Activated naive CD4-positive, alpha-beta T cell treated with anti-CD3 and anti-CD28 coated beads for 36 hours (primary cell): ENCODE measurements at regions not wholly inside any gene's neighbourhood (a gene's known extent, or its start where the extent isn't known, plus 50 kb on each side); places are given as distances from the start of the nearest gene placed in this dataset.
"Not testable (repeated sequence)": the region's sequence is repeated elsewhere in the genome, so short reads cannot be mapped to it uniquely, and the experiment has no call there.

Experiments used
- CTCF ChIA-PET: fragments of 350-600 bp; sonication (Branson Sonifier 250); formaldehyde crosslinking; loops from one replicate; lab custom pipeline; 2021; ENCODE audit warnings: antibody characterized with exemption; lab: Charles Lee
- DNase-seq: peaks from one replicate; pipeline ENCODE4 v3.0.0-alpha.2; 2020
- H3K27ac Mint-ChIP-seq: one replicate; pipeline ENCODE4 v1.8.0; 2021; ENCODE audit warnings: mild to moderate bottlenecking, mixed read lengths
- H3K27me3 Mint-ChIP-seq: one replicate; pipeline ENCODE4 v1.8.0; 2021; ENCODE audit warnings: low read depth, mixed read lengths
- H3K36me3 Mint-ChIP-seq: one replicate; pipeline ENCODE4 v1.8.0; 2021; ENCODE audit warnings: low read depth, mixed read lengths
- H3K4me1 Mint-ChIP-seq: one replicate; pipeline ENCODE4 v1.8.0; 2021; ENCODE audit warnings: low read depth, mixed read lengths
- H3K4me3 Mint-ChIP-seq: one replicate; pipeline ENCODE4 v1.8.0; 2021; ENCODE audit warnings: mild to moderate bottlenecking, moderate library complexity, mixed read lengths
- H3K9me3 Mint-ChIP-seq: one replicate; pipeline ENCODE4 v1.8.0; 2021; ENCODE audit warnings: mixed read lengths
- intact Hi-C: fragments of 100-400 bp; cut with micrococcal nuclease; formaldehyde crosslinking; loops from one replicate; pipeline ENCODE4 v1.15.1; 2023

DNA sequence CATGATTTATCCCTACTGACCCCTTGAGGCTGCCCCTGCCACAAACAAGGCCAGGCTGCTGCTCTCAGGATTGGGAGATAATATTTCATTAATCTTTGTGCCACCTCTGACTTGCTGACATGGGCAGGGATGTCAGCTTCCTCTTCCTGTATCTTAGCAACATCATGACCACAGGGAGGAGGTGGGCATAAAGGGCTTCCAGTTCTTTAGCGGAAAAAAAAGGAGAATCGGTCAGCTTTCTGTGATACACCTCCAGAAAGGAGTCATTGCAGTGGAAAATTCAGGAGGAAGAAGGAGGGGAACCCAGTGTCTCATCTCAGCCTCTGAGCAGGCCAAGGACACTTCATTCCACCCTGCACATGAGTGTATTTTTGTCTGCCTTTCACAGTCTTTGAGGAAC is 206.8 kb upstream of the SDK2 start:
- CTCF ChIA-PET: no interaction called here
- Mint-ChIP-seq H3K27ac (no peak overlapping the region), H3K4me1 (peaks cover 9% of the 10 kb centered on the region), H3K27me3 (no peaks in the 10 kb centered on the region), H3K9me3 (peaks cover 8% of the 10 kb centered on the region), H3K36me3 (no peaks in the 10 kb centered on the region), H3K4me3 (no peak overlapping the region)
- no peak for DNase-seq
- intact Hi-C loops: no loop called here

DNA sequence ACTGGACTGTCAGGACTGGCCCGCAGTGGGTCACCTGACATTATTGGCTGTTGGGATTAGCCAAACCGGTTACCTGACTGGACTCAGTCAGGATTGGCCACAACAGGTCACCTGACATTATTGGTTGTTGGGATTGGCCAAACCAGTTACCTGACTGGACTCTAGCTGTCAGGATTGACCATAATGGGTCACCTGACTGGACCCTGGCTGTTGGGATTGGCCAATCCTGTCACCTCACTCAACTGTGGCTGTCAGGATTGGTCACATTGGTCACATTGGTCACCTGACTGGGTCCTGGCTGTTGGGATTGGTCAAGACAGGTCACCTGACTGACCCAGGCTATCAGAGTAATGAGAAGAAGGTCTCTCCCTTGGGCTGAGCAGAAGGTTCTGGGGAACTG is 207.7 kb upstream of the SDK2 start:
- Mint-ChIP-seq H3K4me3 (no peak overlapping the region), H3K4me1 (peaks cover 9% of the 10 kb centered on the region), H3K36me3 (no peaks in the 10 kb centered on the region), H3K9me3 (peaks cover 8% of the 10 kb centered on the region), H3K27me3 (no peaks in the 10 kb centered on the region), H3K27ac (no peak overlapping the region)
- DNase-seq: no peak
- intact Hi-C loops: no loop called here
- CTCF ChIA-PET: no interaction called here

DNA sequence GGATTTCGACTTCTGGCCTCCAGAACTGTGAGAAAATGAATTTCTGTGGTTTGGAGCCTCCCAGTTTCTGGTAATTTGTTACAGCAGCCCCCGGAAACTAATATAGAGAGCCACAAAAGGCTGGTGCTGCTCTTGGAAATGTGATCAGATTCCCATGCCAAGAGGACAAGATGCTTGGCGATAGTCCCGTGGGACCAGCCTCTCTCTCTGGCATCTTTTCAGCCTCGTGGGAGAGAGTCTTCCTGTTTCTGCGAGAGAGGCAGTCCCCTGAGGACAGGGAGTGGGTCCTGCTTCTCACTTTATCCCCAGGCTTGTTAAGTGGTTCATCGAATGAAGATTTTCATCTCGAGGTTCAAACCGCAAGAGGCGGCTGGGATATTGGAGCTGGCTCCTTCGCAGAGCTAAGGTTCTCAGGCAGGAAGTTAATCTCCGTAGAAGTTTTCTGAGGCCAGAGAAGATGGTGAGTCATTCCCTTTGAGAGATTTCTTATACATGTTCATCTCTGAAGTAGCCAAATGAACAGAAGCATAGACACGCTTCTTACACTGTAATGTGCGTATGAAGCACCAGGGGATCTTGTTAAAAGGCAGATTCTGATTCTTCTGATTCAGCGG is 211.6 kb upstream of the SDK2 start:
- Mint-ChIP-seq H3K4me1 (peaks cover 14% of the 10 kb centered on the region), H3K36me3 (no peaks in the 10 kb centered on the region), H3K4me3 (no peak overlapping the region), H3K9me3 (peaks cover 8% of the 10 kb centered on the region), H3K27me3 (no peaks in the 10 kb centered on the region), H3K27ac (no peak overlapping the region)
- no peak for DNase-seq
- intact Hi-C loops: no loop called here
- CTCF ChIA-PET: no interaction called here

DNA sequence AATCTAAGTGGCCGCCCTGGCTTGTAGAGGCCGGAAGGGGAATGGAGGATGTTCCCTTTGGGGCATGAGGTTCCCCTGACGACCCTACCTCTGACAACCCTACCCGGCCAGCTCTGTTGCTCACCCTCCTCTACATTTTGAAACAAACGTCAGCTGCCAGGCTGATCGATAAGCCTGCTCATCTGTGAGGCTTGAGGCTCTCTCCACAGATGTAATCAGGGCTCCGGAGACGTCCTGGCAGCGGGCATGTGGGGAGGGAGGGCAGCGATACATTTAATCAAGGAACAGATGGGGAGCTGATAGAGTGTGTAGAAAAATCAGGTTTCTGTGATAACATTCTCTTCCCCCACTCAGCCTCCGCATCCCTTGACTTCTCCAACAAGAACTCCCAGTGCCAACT is 212.3 kb upstream of the SDK2 start:
- H3K4me3 Mint-ChIP-seq: no peak overlapping the region
- CTCF ChIA-PET: no interaction called here
- no peaks in the 10 kb centered on the region for H3K36me3 Mint-ChIP-seq
- intact Hi-C loops: no loop called here
- no peaks in the 10 kb centered on the region for H3K27me3 Mint-ChIP-seq
- H3K9me3 Mint-ChIP-seq: peaks cover 8% of the 10 kb centered on the region
- no peak for DNase-seq
- peaks cover 7% of the 10 kb centered on the region for H3K4me1 Mint-ChIP-seq
- H3K27ac Mint-ChIP-seq: no peak overlapping the region

DNA sequence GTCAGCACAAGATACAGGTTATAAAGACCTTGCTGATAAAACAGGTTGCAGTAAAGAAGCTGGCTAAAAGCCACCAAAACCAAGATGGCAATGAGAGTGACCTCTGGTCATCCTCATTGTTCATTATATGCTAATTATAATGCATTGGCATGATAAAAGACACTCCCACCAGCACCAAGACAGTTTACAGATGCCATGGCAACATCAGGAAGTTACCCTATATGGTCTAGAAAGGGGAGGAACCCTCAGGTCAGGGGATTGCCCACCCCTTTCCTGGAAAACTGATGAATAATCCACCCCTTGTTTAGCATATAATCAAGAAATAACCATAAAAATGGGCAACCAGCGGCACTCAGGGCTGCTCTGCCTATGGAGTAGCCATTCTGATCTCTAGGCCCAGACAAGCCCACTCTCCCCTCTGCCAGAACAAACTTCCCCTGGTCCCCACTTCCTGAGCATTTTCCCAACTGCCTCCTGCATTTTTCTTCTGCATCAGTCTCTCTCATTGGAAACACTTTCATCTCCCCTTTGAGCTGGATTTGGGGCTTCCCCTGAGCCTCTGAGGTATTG is 215.3 kb upstream of the SDK2 start:
- CTCF ChIA-PET, H3K9me3 Mint-ChIP-seq, H3K4me1 Mint-ChIP-seq, H3K27me3 Mint-ChIP-seq, H3K36me3 Mint-ChIP-seq, DNase-seq, intact Hi-C loops, H3K4me3 Mint-ChIP-seq: not testable (repeated sequence)
- H3K27ac Mint-ChIP-seq: peak overlapping the region; percentile 41

DNA sequence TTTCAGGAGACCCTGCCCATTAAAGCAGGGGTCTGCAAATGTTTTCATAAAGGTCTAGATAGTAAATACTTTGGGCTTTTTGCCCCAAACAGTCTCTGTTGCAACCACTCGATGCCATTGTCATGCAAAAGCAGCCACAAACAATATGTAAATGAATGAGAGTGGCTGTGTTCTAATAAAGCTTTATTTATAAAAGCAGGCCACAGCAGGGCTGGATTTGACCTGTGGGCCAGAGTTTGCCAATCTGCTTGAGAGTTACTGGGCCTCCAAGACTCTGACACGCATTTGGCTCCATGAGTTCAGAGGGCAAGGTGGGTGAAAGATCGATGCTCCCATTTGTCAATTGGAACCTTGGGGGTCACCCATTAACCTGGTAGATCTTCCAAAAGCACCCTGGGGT is 217.3 kb upstream of the SDK2 start:
- Mint-ChIP-seq H3K9me3 (no peaks in the 10 kb centered on the region), H3K4me3 (no peak overlapping the region), H3K27ac (no peak overlapping the region), H3K36me3 (no peaks in the 10 kb centered on the region), H3K27me3 (no peaks in the 10 kb centered on the region), H3K4me1 (peaks cover 6% of the 10 kb centered on the region)
- DNase-seq: no peak
- intact Hi-C loops: no loop called here
- CTCF ChIA-PET: no interaction called here

DNA sequence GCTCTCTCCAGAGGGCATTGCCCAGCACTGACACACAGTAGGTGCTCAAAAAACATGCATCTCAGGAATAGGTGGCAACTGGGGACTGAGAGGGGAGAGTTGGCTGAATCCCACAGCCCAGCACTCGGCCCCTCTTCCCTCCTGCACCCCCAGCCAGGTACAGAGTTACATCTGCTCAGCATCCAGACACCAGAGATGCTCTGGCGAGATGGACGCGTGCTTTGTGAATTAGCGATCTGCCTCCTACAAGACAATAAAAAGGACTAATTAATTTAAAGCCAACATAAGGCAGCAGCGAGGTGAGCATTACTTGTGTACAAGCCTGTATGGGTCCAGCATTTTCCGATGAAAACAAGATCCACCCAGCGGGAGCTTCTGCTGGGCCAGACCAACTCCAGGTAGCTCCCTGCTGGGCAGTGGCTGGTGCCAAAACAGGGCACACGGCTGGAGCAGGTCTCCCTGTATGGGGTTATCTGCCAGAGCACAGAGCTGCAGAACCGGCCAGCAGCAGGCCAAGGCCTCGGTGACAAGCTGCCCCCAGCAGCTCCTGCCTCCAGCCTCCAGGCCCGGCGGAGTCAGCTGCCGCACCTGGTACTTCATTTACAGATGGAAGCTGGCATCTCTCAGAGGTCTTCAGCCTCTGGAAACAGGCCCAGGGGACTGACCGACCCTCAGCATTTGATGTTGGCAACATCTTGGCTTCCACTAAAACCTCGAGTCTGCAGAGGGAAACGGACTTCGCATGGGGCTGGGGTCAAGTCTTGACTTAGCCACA is 219.7 kb upstream of the SDK2 start:
- intact Hi-C loops: no loop called here
- Mint-ChIP-seq H3K9me3 (no peaks in the 10 kb centered on the region), H3K4me3 (no peak overlapping the region), H3K4me1 (peaks cover 6% of the 10 kb centered on the region), H3K27ac (no peak overlapping the region), H3K36me3 (no peaks in the 10 kb centered on the region), H3K27me3 (no peaks in the 10 kb centered on the region)
- CTCF ChIA-PET: no interaction called here
- DNase-seq: no peak

DNA sequence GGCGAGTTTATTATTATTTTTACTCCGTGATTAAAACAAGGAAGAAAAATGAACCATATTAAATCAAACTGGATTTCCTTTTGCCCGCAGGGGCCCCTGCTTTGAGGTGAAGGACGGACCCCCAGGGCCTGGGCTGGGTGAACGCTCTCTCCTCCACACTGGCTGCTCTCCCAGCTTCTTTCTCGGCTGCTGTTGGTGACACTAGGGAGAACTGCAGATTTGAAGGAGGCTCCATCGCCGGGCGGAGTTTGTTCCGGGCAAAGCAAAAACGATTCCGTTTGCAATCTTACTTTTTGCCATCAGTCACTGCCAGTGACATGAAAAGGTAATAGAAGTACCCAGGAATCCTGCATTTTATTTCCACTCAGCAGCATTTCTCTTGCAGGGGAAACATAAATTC is 221.6 kb upstream of the SDK2 start:
- no peaks in the 10 kb centered on the region for H3K4me1 Mint-ChIP-seq
- H3K9me3 Mint-ChIP-seq: no peaks in the 10 kb centered on the region
- no peaks in the 10 kb centered on the region for H3K36me3 Mint-ChIP-seq
- no peak overlapping the region for H3K27ac Mint-ChIP-seq
- no peaks in the 10 kb centered on the region for H3K27me3 Mint-ChIP-seq
- intact Hi-C loops: no loop called here
- no peak for DNase-seq
- CTCF ChIA-PET: no interaction called here
- no peak overlapping the region for H3K4me3 Mint-ChIP-seq

DNA sequence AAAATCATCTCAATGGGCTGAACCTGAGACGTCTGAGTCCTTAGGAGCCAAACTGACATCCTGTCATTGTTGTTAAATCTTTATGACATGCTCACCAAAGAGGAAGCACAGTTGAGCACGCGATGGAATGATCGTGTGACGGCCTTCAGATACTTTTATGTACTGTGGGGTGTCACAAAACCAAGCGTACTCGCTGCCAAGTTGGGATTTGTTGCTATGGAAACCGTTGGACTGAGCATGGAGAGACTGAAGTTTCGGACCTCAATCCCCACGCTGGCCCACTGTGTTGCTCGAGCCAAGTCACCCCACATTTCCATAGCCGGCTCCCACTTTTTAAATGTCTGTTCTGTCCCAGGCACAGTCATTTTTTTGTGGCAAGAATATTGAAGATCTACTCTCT is 222.8 kb upstream of the SDK2 start:
- DNase-seq: no peak
- Mint-ChIP-seq H3K27me3 (no peaks in the 10 kb centered on the region), H3K4me3 (no peak overlapping the region), H3K4me1 (no peaks in the 10 kb centered on the region), H3K9me3 (no peaks in the 10 kb centered on the region), H3K36me3 (no peaks in the 10 kb centered on the region), H3K27ac (no peak overlapping the region)
- CTCF ChIA-PET: no interaction called here
- intact Hi-C loops: no loop called here

DNA sequence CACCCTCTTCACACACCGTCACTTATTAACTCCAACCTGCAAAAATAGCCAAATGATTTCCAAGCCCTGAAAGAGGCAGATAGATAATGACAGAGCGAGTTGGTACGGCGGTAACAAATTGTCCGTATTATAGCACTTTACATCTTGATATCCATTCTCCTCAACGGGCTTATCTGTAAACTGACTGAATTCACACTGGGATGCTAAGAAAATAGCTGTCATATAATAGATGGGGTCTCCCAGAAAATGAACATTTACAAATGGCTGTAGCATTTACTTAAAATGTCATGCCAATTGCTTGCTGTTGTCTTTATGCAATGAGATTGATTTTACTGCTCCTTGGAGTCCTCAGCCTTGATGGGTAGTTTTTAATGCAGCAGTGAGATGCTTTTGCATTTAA is 225.8 kb upstream of the SDK2 start:
- H3K4me1 Mint-ChIP-seq: peaks cover 3% of the 10 kb centered on the region
- H3K27ac Mint-ChIP-seq: no peak overlapping the region
- CTCF ChIA-PET: no interaction called here
- no peak for DNase-seq
- H3K27me3 Mint-ChIP-seq: no peaks in the 10 kb centered on the region
- H3K9me3 Mint-ChIP-seq: no peaks in the 10 kb centered on the region
- no peaks in the 10 kb centered on the region for H3K36me3 Mint-ChIP-seq
- intact Hi-C loops: loop anchor here (5.0 kb wide), 1 partner anchor 82 kb away; no protein-coding TSS in a partner anchor
- H3K4me3 Mint-ChIP-seq: no peak overlapping the region

DNA sequence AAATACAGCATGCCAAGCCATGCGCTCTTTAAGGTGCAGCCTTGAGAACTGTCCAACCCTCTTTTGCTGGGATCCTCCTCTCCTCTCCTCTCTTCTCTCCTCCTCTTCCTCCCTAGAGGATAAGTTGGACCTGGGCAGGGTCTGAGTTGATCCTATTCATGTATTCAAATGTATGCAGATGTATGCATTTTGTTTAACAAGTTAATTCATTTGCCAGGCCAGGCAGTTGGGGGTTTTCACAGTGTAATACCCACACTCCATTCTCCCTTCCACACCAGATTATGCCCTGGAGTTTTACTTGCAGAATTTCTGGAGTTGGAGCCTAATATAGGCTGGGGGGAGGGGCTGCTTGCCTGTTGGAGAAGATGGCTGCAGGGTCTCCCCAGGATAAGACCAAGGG is 226.2 kb upstream of the SDK2 start:
- no peaks in the 10 kb centered on the region for H3K27me3 Mint-ChIP-seq
- H3K4me3 Mint-ChIP-seq: no peak overlapping the region
- intact Hi-C loops: loop anchor here (5.0 kb wide), 1 partner anchor 82 kb away; no protein-coding TSS in a partner anchor
- no peak overlapping the region for H3K27ac Mint-ChIP-seq
- no peaks in the 10 kb centered on the region for H3K9me3 Mint-ChIP-seq
- DNase-seq: no peak
- CTCF ChIA-PET: no interaction called here
- H3K4me1 Mint-ChIP-seq: peaks cover 3% of the 10 kb centered on the region
- H3K36me3 Mint-ChIP-seq: no peaks in the 10 kb centered on the region

DNA sequence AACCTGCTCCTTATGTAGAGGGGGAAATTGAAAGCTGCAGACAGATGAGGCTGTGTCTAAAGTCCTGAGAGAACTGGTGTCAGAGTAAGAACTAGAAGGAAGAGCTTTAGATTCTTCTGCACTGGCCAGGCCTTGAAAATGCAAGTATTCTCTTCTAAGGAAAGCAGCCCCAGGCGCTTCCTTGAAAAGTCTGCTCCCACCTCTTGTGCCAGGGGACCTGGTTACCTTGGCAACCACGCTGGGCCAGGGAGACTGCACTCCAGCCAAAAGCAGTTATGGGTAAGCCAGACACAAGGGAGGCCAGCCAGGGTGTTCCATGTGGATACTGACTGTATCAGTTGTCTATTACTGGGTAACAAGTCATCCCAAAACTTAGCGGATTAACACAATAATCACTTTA is 228.6 kb upstream of the SDK2 start:
- H3K4me1 Mint-ChIP-seq: peaks cover 3% of the 10 kb centered on the region
- DNase-seq: no peak
- H3K4me3 Mint-ChIP-seq: no peak overlapping the region
- no peak overlapping the region for H3K27ac Mint-ChIP-seq
- H3K9me3 Mint-ChIP-seq: no peaks in the 10 kb centered on the region
- intact Hi-C loops: loop anchor here (5.0 kb wide), 1 partner anchor 79 kb away; no protein-coding TSS in a partner anchor
- H3K36me3 Mint-ChIP-seq: no peaks in the 10 kb centered on the region
- no peaks in the 10 kb centered on the region for H3K27me3 Mint-ChIP-seq
- CTCF ChIA-PET: no interaction called here
